Nucleus accumbens (tissue), 56 donors: ENCODE measurements at regions not wholly inside any gene's neighbourhood (a gene's known extent, or its start where the extent isn't known, plus 50 kb on each side); places are given as distances from the start of the nearest gene placed in this dataset.
"Not testable (repeated sequence)": the region's sequence is repeated elsewhere in the genome, so short reads cannot be mapped to it uniquely, and the experiment has no call there.

Experiments
- DNase-seq, 56 donors: peaks; one replicate each; lab custom pipeline; 2025; lab: John Stamatoyannopoulos, UW

- DNase-seq = no peak
Observed at GRCh38 chr1:76687307-76688175, 179.7 kb upstream of the ST6GALNAC5 start.

GRCh38 chr1:76690766-76691165 lies 176.5 kb upstream of the ST6GALNAC5 start:
- no peak for DNase-seq

- no peak for DNase-seq
Observed at GRCh38 chr1:76695535-76695934, 171.7 kb upstream of the ST6GALNAC5 start.

DNA sequence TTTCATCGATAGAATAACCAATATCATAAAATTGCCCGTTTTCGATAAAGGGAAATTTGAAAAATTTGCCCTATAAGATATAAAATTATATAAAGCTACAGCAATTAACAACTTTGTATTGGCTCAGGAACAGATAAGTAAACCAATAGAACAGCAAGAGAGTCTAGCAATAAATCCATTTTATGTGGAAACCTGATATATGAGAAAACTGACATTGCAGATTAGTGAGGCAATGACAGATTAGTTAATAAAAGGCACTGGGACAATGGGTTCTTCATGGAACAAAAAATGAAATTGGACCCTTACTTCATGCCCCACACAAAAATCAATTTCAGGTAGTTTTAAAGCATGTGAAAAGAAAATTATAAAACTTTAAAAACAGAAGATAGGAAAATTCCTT lies 169.9 kb upstream of the ST6GALNAC5 start:
- DNase-seq = no peak

- not testable (repeated sequence) for DNase-seq
Observed at GRCh38 chr1:76699646-76700045, 167.6 kb upstream of the ST6GALNAC5 start.

DNA sequence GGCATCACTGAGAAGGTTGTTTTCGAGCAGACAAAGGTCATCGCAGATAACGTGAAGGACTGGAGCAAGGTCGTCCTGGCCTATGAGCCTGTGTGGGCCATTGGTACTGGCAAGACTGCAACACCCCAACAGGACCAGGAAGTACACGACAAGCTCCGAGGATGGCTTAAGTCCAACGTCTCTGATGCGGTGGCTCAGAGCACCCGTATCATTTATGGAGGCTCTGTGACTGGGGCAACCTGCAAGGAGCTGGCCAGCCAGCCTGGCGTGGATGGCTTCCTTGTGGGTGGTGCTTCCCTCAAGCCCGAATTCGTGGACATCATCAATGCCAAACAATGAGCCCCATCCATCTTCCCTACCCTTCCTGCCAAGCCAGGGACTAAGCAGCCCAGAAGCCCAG lies 167.1 kb upstream of the ST6GALNAC5 start:
- not testable (repeated sequence) for DNase-seq

DNA sequence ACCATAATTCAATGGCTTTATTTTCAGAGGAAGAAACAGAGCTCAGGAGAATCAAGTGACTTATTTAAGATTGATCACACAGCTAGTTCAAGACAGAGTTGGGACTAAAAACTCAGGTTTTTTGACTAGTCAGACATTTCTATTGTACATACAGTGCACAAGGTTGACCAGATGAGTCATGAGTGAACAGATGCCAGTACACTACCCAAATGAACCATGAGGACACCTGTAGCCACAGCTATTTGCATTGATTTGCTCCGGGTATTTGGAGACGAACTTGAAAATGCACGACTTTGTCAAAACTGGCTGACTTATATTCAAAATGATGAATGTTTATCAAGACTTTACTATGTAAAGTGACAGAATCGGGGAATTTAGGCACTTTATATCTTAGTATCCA lies 161.7 kb upstream of the ST6GALNAC5 start:
- no peak for DNase-seq

DNA sequence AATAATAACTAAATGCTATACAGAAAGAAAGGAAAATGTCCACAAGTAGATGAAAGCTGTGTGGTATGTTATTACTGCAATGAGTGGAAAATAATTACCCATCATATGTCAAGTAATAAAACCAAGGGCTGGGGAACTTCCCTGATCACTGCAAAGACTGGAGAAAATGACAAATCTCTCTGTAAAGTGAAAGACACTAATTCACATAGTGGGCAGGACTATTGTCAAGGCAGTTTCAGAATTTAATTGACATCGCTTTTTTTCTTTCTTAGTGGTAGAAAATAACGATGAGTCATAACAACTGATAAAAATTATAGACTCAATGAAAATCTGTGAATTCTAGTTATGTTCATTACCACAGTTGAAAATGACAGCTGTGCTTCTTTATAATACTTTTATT lies 153.7 kb upstream of the ST6GALNAC5 start:
- peak in 2 of 56 donors; percentile 0 to 1 for DNase-seq

DNA sequence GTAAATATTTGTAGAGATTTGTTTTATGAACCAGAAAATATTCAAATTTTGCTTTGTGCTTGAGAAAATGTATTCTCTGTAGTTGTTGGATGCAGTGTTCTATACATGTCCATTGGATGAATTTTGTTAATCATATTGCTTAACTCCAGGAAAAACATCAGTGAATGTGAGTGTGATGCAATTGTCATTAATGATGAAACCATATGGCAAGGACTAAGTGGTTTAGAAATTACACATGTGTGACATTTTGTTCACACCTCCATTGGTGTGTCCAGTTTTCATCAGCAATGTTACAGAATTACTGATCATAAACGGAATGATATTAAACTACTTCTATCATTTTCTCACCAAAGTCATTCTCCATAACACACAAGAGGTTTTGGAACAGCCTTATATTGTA lies 151.8 kb upstream of the ST6GALNAC5 start:
- DNase-seq = no peak

GRCh38 chr1:76723949-76724348 lies 143.3 kb upstream of the ST6GALNAC5 start:
- DNase-seq = no peak

- DNase-seq = no peak
Observed at GRCh38 chr1:76724816-76725215, 142.5 kb upstream of the ST6GALNAC5 start.

DNA sequence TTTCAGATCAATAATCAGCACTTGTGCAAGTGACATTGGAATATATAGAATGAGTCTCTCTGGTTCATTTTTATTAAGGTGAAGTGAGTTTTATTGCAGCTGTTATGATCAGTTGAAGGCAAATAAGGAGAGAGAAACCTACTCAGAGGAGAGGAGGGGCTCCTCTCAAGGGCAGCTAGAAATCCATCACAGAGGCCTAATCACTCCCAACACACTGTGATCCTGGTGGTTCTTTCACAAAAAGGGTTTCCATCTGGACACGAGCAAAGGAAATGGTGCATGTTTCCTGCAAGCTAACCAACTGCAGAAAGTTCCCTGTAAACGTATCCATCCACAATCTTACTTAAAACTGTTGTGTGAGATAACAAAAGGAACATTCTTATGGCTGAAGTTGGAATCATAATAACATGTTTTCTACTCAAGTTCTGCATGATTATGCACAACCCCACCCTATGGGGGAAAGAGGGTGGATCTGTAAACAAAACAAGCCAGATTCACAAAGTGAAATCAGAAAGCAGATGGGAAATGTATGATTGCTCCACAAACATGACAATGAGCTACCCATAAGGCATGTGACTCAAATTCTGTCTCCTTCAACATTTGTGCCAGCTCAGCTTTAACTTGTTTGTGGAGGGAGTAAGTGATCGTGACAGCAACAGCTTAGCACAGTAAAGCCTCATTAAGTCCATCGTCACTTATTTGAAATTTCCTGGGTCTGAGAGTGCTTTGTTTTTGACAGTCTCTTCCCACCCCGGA lies 141.2 kb upstream of the ST6GALNAC5 start:
- DNase-seq = peak in 1 of 56 donors; percentile 55

DNA sequence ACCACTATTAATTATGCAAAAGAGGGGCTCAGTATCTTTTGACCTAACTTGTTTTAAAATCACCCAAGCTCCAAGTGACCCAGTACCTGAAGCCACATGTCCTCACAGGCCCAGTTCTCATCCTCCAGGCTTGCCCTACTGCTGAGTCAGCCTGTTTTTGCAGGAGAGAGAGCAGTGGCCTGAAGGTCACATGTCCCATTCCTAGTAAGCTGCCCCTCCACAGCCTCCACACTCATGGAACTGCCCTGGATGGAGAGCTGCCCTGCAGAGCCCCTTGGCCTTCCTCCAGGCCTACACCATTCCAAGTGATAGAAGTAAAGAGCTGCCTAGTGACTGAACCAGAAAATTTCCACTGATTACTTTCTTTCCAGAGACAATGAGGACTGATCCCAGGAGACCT lies 139.8 kb upstream of the ST6GALNAC5 start:
- peak in 1 of 56 donors; percentile 8 for DNase-seq

DNA sequence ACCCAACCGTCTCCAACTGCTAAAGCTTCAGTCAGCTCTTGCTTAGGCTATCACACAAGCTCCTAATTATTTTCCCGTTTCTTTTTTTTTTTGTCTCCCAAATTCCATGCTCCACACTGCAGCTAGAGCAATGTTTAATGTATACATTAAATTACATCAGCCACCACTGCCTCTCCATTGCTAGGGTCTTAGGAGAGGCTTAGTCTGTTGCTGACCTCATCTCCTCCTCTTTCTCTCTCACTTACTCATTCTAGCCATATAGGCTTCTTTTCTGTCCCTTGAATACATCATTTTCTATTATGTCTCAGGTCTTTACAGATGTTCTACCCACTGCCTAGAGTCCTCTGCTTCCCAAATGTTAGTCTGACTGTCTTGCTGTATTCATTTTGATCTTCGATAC lies 138.1 kb upstream of the ST6GALNAC5 start:
- no peak for DNase-seq

DNA sequence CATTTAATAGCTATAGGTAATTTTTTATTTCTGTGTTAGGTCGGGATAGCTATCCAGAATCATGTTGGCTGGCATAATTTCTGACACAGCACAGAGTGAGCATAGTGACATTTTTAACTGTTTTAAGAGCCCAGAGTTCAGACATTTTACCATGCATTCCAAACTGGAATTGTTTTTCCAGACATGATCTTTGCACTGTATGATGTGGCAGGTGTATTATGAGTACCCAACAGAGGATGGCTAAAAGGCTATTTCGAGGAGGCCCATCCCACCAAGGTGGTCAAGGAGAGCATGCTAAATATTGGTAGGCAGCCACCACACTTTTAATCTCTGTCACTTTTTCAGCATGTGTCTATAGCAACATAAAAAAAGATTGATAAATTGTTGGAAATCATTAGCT lies 137.3 kb upstream of the ST6GALNAC5 start:
- no peak for DNase-seq

DNA sequence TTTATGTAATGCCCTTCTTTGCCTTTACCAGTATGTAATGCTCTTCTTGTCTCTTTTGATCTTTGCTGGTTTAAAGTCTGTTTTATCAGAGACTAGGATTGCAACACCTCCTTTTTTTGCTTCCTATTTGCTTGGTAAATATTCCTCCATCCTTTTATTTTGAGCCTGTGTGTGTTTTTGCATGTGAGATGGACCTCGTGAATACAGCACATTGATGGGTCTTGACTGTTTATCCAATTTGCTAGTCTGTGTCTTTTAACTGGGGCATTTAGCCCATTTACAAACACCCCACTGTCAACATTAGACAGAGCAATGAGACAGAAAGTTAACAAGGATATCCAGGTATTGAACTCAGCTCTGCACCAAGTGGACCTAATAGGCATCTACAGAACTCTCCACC lies 128.9 kb upstream of the ST6GALNAC5 start:
- not testable (repeated sequence) for DNase-seq

DNA sequence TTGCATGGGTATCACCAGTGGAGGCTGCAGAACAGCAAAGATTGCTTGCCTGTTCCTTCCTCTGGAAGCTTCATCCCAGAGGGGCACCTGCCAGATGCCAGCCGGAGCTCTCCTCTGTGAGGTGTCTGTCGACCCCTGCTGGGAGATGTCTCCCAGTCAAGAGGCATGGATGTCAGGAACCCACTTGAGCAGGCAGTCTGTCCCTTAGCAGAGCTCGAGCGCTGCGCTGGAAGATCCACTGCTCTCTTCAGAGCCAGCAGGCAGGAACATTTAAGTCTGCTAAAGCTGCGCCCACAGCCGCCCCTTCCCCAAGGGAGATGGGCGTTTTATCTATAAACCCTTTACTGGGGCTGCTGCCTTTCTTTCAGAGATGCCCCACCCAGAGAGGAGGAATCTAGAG lies 126.3 kb upstream of the ST6GALNAC5 start:
- DNase-seq = not testable (repeated sequence)

GRCh38 chr1:76744989-76745388 lies 122.3 kb upstream of the ST6GALNAC5 start:
- DNase-seq = no peak

- no peak for DNase-seq
Observed at GRCh38 chr1:76746206-76746605, 121.1 kb upstream of the ST6GALNAC5 start.

DNA sequence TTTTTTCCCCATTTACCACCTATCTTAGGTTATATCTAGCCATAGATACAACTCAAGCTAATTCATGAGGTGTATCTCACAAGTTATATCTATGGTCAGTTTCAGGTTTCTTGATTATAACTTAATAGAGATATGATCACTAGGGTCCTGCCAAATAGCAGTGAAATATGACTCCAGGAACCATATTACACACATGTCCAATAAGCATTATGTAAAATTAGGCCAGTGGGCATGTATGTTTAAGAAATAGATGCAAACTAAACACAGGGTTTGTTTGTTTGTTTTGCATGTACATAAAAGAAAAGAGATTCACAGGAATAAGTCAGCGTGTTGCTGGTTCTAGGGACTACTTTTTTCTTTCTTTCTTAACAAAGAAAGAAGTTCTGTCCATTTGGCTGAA lies 112.5 kb upstream of the ST6GALNAC5 start:
- DNase-seq = no peak

- DNase-seq = peak in 9 of 56 donors; percentile 1 to 35 (median 9)
Observed at GRCh38 chr1:76759171-76759860, 108.0 kb upstream of the ST6GALNAC5 start.
